Keratinocyte (primary cell): ENCODE measurements at regions not wholly inside any gene's neighbourhood (a gene's known extent, or its start where the extent isn't known, plus 50 kb on each side); places are given as distances from the start of the nearest gene placed in this dataset.

Experiments
- DNase-seq: peaks from one replicate; pipeline ENCODE4 v3.0.0-alpha.2; 2011; ENCODE audit warnings: low read depth, missing footprints, low spot score
- FAIRE-seq: peaks from 2 replicates; lab custom pipeline; 2011; peaks lifted over from hg19 to GRCh38; lab: Jason Lieb, UNC
- H2AFZ ChIP-seq: 2 replicates; pipeline ENCODE4 v1.6.0; 2012; ENCODE audit warnings: low read length, control low read depth, inconsistent platforms; ENCODE audit not compliant: control insufficient read depth
- H3K27ac ChIP-seq: 2 replicates; pipeline ENCODE4 v1.5.1; 2011; ENCODE audit warnings: low read length; ENCODE audit not compliant: control insufficient read depth, insufficient read depth
- H3K27me3 ChIP-seq: 3 replicates; pipeline ENCODE4 v1.6.0; 2011; ENCODE audit warnings: low read length; ENCODE audit not compliant: control insufficient read depth, insufficient read depth; ENCODE audit errors: extremely low read depth
- H3K36me3 ChIP-seq, 2 experiments: 2 replicates in 1 of 2; 3 replicates in 1 of 2; pipeline ENCODE4 v1.5.1; 2011; ENCODE audit warnings: low read length in 2 of 2, mild to moderate bottlenecking in 1 of 2; ENCODE audit not compliant: control insufficient read depth in 2 of 2, insufficient read depth in 2 of 2; ENCODE audit errors: extremely low read depth in 1 of 2
- H3K4me1 ChIP-seq: 3 replicates; pipeline ENCODE4 v1.5.1; 2011; ENCODE audit warnings: low read length; ENCODE audit not compliant: control insufficient read depth, insufficient read depth; ENCODE audit errors: extremely low read depth
- H3K4me2 ChIP-seq: 3 replicates; pipeline ENCODE4 v1.6.0; 2011; ENCODE audit warnings: low read depth, low read length; ENCODE audit not compliant: control insufficient read depth, insufficient read depth; ENCODE audit errors: extremely low read depth
- H3K4me3 ChIP-seq, 3 experiments: fragments of 200-600 bp in 1 of 3; sonication (generic) in 1 of 3; 2 replicates in 2 of 3; 3 replicates in 1 of 3; pipeline ENCODE4 v1.5.1; 2011 to 2016; ENCODE audit warnings: low read length in 3 of 3, mild to moderate bottlenecking in 3 of 3, control low read depth in 2 of 3, inconsistent platforms in 1 of 3, low read depth in 1 of 3, mixed read lengths in 1 of 3, mixed run types in 1 of 3, moderate library complexity in 1 of 3; ENCODE audit not compliant: control insufficient read depth in 2 of 3, insufficient read depth in 2 of 3; ENCODE audit errors: extremely low read depth in 1 of 3
- H3K79me2 ChIP-seq: 2 replicates; pipeline ENCODE4 v1.6.0; 2012; ENCODE audit warnings: low read length; ENCODE audit not compliant: control insufficient read depth, insufficient read depth
- H3K9ac ChIP-seq: 3 replicates; pipeline ENCODE4 v1.6.0; 2011; ENCODE audit warnings: low read length; ENCODE audit not compliant: control insufficient read depth, insufficient read depth; ENCODE audit errors: extremely low read depth
- H3K9me1 ChIP-seq: 3 replicates; pipeline ENCODE4 v1.6.0; 2011; ENCODE audit warnings: low read length; ENCODE audit not compliant: control insufficient read depth, insufficient read depth; ENCODE audit errors: extremely low read depth
- H3K9me3 ChIP-seq: 2 replicates; pipeline ENCODE4 v1.5.1; 2012; ENCODE audit warnings: low read depth, low read length; ENCODE audit not compliant: control insufficient read depth
- H4K20me1 ChIP-seq: 3 replicates; pipeline ENCODE4 v1.6.0; 2011; ENCODE audit warnings: low read length; ENCODE audit not compliant: control insufficient read depth, insufficient read depth; ENCODE audit errors: extremely low read depth
- EZH2 ChIP-seq: IDR thresholded peaks from one replicate; pipeline ENCODE4 v1.6.1; 2012; ENCODE audit warnings: inconsistent platforms, mild to moderate bottlenecking, low read length, moderate library complexity
- dilution Hi-C: fragments of 300-500 bp; cut with MboI; formaldehyde crosslinking; loops from one replicate; pipeline ENCODE4 v1.7.0; 2020; ENCODE audit warnings: low sequenced_read_pairs; ENCODE audit not compliant: extremely low pct_ligation_motif_present
- TF ChIP-seq, protein P1 (sequence below), 3 experiments: IDR thresholded peaks in 1 of 3; conservative IDR thresholded peaks in 1 of 3; optimal IDR thresholded peaks in 1 of 3; 2 replicates in 2 of 3; 3 replicates in 1 of 3; pipeline versions ENCODE3 to v1.5.1; 2011; ENCODE audit warnings: low read length in 3 of 3, mild to moderate bottlenecking in 3 of 3, moderate library complexity in 2 of 3, control low read depth in 1 of 3, inconsistent platforms in 1 of 3; ENCODE audit not compliant: insufficient read depth in 2 of 3; ENCODE audit errors: extremely low read depth in 1 of 3

DNA sequence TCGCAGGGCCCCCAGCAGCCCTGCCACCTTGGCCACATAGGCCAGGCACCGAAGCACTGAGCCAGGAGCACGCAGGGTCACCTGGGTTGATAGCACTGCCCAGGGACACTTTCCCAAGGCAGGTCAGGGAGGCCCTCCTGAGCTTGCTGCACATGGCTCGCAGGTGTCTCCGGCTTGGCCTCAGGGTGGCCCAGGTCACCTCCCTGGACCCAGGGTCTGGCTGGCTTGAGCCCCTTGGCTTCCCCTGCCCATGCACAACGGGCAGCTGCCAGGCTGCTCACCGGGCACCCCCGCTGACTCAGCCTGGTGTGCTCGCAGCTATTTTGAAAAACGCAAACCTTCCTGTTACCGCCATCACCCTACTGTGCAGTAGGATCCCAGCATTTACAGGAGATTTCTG lies 502.3 kb downstream of the EIPR1 start:
- H3K9ac ChIP-seq: no peak overlapping the region
- H3K79me2 ChIP-seq: no peaks in the 10 kb centered on the region
- dilution Hi-C loops: no loop called here
- peaks cover 9% of the 10 kb centered on the region for H3K27me3 ChIP-seq
- no peaks in the 10 kb centered on the region for H3K9me3 ChIP-seq
- H3K4me1 ChIP-seq: no peaks in the 10 kb centered on the region
- H4K20me1 ChIP-seq: no peaks in the 10 kb centered on the region
- no peak overlapping the region for H3K4me2 ChIP-seq
- no peak for FAIRE-seq
- H2AFZ ChIP-seq: no peak overlapping the region
- no peaks in the 10 kb centered on the region for H3K36me3 ChIP-seq
- no peak for DNase-seq
- H3K27ac ChIP-seq: no peak overlapping the region
- TF ChIP-seq, protein P1, sequence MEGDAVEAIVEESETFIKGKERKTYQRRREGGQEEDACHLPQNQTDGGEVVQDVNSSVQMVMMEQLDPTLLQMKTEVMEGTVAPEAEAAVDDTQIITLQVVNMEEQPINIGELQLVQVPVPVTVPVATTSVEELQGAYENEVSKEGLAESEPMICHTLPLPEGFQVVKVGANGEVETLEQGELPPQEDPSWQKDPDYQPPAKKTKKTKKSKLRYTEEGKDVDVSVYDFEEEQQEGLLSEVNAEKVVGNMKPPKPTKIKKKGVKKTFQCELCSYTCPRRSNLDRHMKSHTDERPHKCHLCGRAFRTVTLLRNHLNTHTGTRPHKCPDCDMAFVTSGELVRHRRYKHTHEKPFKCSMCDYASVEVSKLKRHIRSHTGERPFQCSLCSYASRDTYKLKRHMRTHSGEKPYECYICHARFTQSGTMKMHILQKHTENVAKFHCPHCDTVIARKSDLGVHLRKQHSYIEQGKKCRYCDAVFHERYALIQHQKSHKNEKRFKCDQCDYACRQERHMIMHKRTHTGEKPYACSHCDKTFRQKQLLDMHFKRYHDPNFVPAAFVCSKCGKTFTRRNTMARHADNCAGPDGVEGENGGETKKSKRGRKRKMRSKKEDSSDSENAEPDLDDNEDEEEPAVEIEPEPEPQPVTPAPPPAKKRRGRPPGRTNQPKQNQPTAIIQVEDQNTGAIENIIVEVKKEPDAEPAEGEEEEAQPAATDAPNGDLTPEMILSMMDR (optimal IDR thresholded peaks at IDR 0.05 in 1 of 3, IDR thresholded peaks at IDR 0.05 in 1 of 3, conservative IDR thresholded peaks at IDR 0.05 in 1 of 3; ENCODE audit: extremely low read depth in 1 of 3, insufficient read depth in 2 of 3, low read length in 3 of 3): no peak
- TF ChIP-seq EZH2: no peak
- H3K9me1 ChIP-seq: no peaks in the 10 kb centered on the region
- H3K4me3 ChIP-seq: no peak overlapping the region

DNA sequence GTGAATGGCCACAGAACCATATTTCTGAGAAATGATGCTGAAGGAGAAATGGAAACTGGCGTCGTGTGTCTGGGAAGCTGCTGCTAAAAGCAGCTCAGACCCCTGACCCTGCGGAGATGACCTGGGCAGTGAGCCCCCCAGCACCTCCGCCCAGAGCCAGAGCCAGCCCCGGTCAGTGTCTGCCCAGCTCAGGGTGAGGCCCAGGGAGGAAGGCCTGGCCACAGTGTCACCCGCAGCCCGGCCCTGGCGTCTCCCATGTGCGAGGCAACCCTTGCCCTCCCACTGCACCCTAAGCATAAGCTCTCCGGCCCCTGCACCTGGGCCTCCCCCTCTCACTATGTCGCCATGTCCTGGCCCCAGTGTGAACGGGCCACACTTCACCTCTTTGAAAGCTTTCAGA lies 502.8 kb downstream of the EIPR1 start:
- H3K9me3 ChIP-seq: no peaks in the 10 kb centered on the region
- FAIRE-seq: no peak
- no peak overlapping the region for H3K4me3 ChIP-seq
- H4K20me1 ChIP-seq: no peaks in the 10 kb centered on the region
- no peak overlapping the region for H3K9ac ChIP-seq
- TF ChIP-seq EZH2: no peak
- TF ChIP-seq, protein P1 (optimal IDR thresholded peaks at IDR 0.05 in 1 of 3, IDR thresholded peaks at IDR 0.05 in 1 of 3, conservative IDR thresholded peaks at IDR 0.05 in 1 of 3; ENCODE audit: extremely low read depth in 1 of 3, insufficient read depth in 2 of 3, low read length in 3 of 3): no peak
- H3K4me1 ChIP-seq: no peaks in the 10 kb centered on the region
- no peaks in the 10 kb centered on the region for H3K9me1 ChIP-seq
- no peak overlapping the region for H2AFZ ChIP-seq
- no peaks in the 10 kb centered on the region for H3K36me3 ChIP-seq
- H3K27me3 ChIP-seq: peaks cover 9% of the 10 kb centered on the region
- dilution Hi-C loops: no loop called here
- no peaks in the 10 kb centered on the region for H3K79me2 ChIP-seq
- no peak overlapping the region for H3K27ac ChIP-seq
- no peak overlapping the region for H3K4me2 ChIP-seq
- DNase-seq: no peak
